GM13976 (cell line): ENCODE measurements at regions not wholly inside any gene's neighbourhood (a gene's known extent, or its start where the extent isn't known, plus 50 kb on each side); places are given as distances from the start of the nearest gene placed in this dataset.

ENCODE experiments used
- DNase-seq: peaks from one replicate; pipeline ENCODE4 v3.0.0; 2012; ENCODE audit warnings: low spot score
- CTCF ChIP-seq: IDR thresholded peaks from 2 replicates; pipeline ENCODE4 v1.5.1; 2012; ENCODE audit warnings: borderline replicate concordance, mild to moderate bottlenecking; ENCODE audit not compliant: insufficient read depth; ENCODE audit errors: extremely low read depth, missing control alignments, control extremely low read depth
- in situ Hi-C: fragments of 300-500 bp; cut with MboI; formaldehyde crosslinking; loops from one replicate; pipeline ENCODE4 v1.12.0; 2022; ENCODE audit warnings: low sequenced_read_pairs, mixed read lengths, inconsistent platforms; ENCODE audit not compliant: unreplicated experiment

- no peak for DNase-seq
- TF ChIP-seq CTCF = no peak
- in situ Hi-C loops = no loop called here
Measured at GRCh38 chr3:24682141-24682547, 187.5 kb upstream of the THRB start.

- TF ChIP-seq CTCF = no peak
- no peak for DNase-seq
- in situ Hi-C loops = no loop called here
Measured at GRCh38 chr3:24683090-24683489, 188.4 kb upstream of the THRB start.

DNA sequence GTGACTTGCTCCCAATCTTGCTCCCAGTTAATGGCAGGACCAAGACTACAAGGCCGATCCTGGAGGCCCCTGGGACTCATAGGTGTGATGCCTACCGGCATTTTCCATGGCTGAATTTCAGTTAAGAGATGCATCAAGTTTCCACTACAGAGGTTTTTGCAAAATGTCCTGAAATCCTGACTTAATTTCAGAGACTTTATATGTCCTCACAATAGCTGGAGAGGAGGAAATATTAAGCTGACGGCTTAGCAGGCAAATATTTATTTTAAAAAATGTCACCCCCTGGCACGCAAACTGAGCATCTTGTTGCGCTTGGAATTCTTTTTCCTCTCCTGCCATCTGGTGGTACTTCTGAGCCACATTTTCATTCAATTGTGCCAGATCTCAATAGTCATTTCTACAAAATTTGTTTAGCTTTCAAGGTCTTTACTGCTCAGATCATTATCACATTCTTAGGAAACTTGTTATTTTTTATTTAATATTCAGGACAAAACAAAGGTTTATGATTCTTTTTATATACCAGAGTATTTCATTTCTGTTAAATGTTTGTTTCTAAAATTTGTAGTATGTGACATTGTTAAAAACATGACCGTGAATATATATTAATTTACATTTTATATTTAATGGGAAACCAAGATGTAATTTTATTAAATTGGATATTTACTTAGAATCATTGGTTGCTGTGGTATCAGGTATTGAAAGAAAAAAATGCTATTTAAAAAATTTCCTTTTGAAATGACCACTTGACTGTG is 189.2 kb upstream of the THRB start:
- in situ Hi-C loops = no loop called here
- TF ChIP-seq CTCF = no peak
- no peak for DNase-seq

- no peak for DNase-seq
- TF ChIP-seq CTCF = no peak
- in situ Hi-C loops = no loop called here
Measured at GRCh38 chr3:24684506-24685023, 189.9 kb upstream of the THRB start.

GRCh38 chr3:24686808-24687207 is 192.2 kb upstream of the THRB start:
- in situ Hi-C loops = no loop called here
- DNase-seq = no peak
- no peak for TF ChIP-seq CTCF

DNA sequence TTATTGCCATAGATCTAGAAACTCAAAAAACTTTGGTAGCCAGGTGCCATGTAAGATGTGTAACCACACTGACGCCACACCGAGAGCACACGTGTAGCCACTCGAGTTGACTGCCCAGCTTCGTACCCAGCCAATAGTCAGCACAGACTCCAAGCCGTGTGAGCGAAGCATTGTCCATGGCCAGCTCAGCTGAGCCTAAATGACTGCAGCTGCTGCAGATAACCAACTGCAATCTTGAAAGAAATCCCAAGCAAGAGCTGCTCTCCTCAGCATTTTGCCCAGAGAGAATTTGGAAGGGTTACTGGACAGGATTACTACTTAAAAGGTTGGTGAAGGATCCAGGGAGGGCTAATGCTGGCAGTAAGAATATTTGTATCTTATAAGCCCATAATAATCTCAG is 193.0 kb upstream of the THRB start:
- DNase-seq = no peak
- TF ChIP-seq CTCF = no peak
- in situ Hi-C loops = no loop called here
